Stimulated activated CD4-positive, alpha-beta T cell treated with anti-CD3 and anti-CD28 coated beads, Interleukin-4, amount 100 ng/mL, for 1 hour (primary cell): ENCODE measurements at regions not wholly inside any gene's neighbourhood (a gene's known extent, or its start where the extent isn't known, plus 50 kb on each side); places are given as distances from the start of the nearest gene placed in this dataset.

ENCODE experiments used
- DNase-seq: peaks from one replicate; pipeline ENCODE4 v3.0.0-alpha.2; 2020

GRCh38 chr10:14468023-14468441 is 137.3 kb upstream of the FRMD4A start:
- DNase-seq = no peak

GRCh38 chr10:14466257-14466656 is 135.5 kb upstream of the FRMD4A start:
- DNase-seq = no peak

GRCh38 chr10:14460447-14460846 is 129.7 kb upstream of the FRMD4A start:
- no peak for DNase-seq

GRCh38 chr10:14459665-14460064 is 128.9 kb upstream of the FRMD4A start:
- no peak for DNase-seq

- DNase-seq = no peak
Measured at GRCh38 chr10:14456870-14457266, 126.1 kb upstream of the FRMD4A start.

GRCh38 chr10:14456218-14456869 is 125.6 kb upstream of the FRMD4A start:
- no peak for DNase-seq

- DNase-seq = no peak
Measured at GRCh38 chr10:14454629-14455028, 123.9 kb upstream of the FRMD4A start.

GRCh38 chr10:14454206-14454605 is 123.5 kb upstream of the FRMD4A start:
- no peak for DNase-seq

- no peak for DNase-seq
Measured at GRCh38 chr10:14453593-14453992, 122.9 kb upstream of the FRMD4A start.

- no peak for DNase-seq
Measured at GRCh38 chr10:14451341-14451740, 120.6 kb upstream of the FRMD4A start.

- no peak for DNase-seq
Measured at GRCh38 chr10:14450041-14450491, 119.3 kb upstream of the FRMD4A start.

GRCh38 chr10:14449293-14449815 is 118.6 kb upstream of the FRMD4A start:
- DNase-seq = no peak

GRCh38 chr10:14448197-14448990 is 117.7 kb upstream of the FRMD4A start:
- DNase-seq = no peak

GRCh38 chr10:14447094-14447839 is 116.5 kb upstream of the FRMD4A start:
- no peak for DNase-seq

- no peak for DNase-seq
Measured at GRCh38 chr10:14439451-14440259, 108.9 kb upstream of the FRMD4A start.

- no peak for DNase-seq
Measured at GRCh38 chr10:14438576-14438975, 107.9 kb upstream of the FRMD4A start.

GRCh38 chr10:14438057-14438456 is 107.3 kb upstream of the FRMD4A start:
- DNase-seq = no peak

GRCh38 chr10:14435976-14436632 is 105.4 kb upstream of the FRMD4A start:
- no peak for DNase-seq

GRCh38 chr10:14433147-14433546 is 102.4 kb upstream of the FRMD4A start:
- DNase-seq = no peak

GRCh38 chr10:14431868-14432267 is 101.1 kb upstream of the FRMD4A start:
- DNase-seq = no peak

- no peak for DNase-seq
Measured at GRCh38 chr10:14429043-14429700, 98.4 kb upstream of the FRMD4A start.
